OCI-LY1 (cell line): ENCODE measurements at regions not wholly inside any gene's neighbourhood (a gene's known extent, or its start where the extent isn't known, plus 50 kb on each side); places are given as distances from the start of the nearest gene placed in this dataset.

Source experiments
- H2AFZ ChIP-seq: fragments of 200-600 bp; sonication (generic), shearing (Covaris generic); 2 replicates; pipeline ENCODE4 v1.6.0; 2014; ENCODE audit warnings: antibody characterized with exemption, mild to moderate bottlenecking, low read length
- H3F3A ChIP-seq: fragments of 200-600 bp; sonication (generic), shearing (Covaris generic); 2 replicates; pipeline ENCODE4 v1.6.0; 2014; ENCODE audit warnings: mild to moderate bottlenecking, antibody characterized with exemption, low read length, moderate library complexity; ENCODE audit not compliant: insufficient read depth
- H3K27ac ChIP-seq: fragments of 200-600 bp; sonication (generic); 2 replicates; pipeline ENCODE4 v1.5.1; 2014; ENCODE audit warnings: low read length, mixed run types, mild to moderate bottlenecking, low read depth; ENCODE audit not compliant: poor library complexity, severe bottlenecking
- H3K27me3 ChIP-seq: fragments of 200-600 bp; sonication (generic); 2 replicates; pipeline ENCODE4 v1.6.0; 2014; ENCODE audit warnings: antibody characterized with exemption, mild to moderate bottlenecking, low read length, moderate library complexity; ENCODE audit not compliant: insufficient read depth
- H3K36me3 ChIP-seq: fragments of 200-600 bp; sonication (generic); 2 replicates; pipeline ENCODE4 v1.6.1; 2014; ENCODE audit warnings: mild to moderate bottlenecking, antibody characterized with exemption, low read length, moderate library complexity, mixed read lengths; ENCODE audit not compliant: insufficient read depth
- H3K4me1 ChIP-seq: fragments of 200-600 bp; sonication (generic); 2 replicates; pipeline ENCODE4 v1.5.1; 2014; ENCODE audit warnings: mild to moderate bottlenecking, low read length, moderate library complexity; ENCODE audit not compliant: insufficient read depth, severe bottlenecking
- H3K4me2 ChIP-seq: fragments of 200-600 bp; sonication (generic), shearing (Covaris generic); 2 replicates; pipeline ENCODE4 v1.6.1; 2014; ENCODE audit warnings: low read length
- H3K4me3 ChIP-seq: fragments of 200-600 bp; sonication (generic); 2 replicates; pipeline ENCODE4 v1.5.1; 2014; ENCODE audit warnings: low read length, low read depth, mild to moderate bottlenecking, mixed read lengths; ENCODE audit not compliant: poor library complexity, severe bottlenecking
- H3K79me2 ChIP-seq: fragments of 200-600 bp; shearing (Covaris generic); 2 replicates; pipeline ENCODE4 v1.6.1; 2016; ENCODE audit warnings: mixed run types, low read length, mixed read lengths; ENCODE audit not compliant: insufficient read depth
- H3K9ac ChIP-seq: fragments of 200-600 bp; sonication (generic), shearing (Covaris generic); 2 replicates; pipeline ENCODE4 v1.6.1; 2014; ENCODE audit warnings: mild to moderate bottlenecking, low read length, mixed read lengths
- H3K9me2 ChIP-seq: fragments of 200-600 bp; sonication (generic), shearing (Covaris generic); 2 replicates; pipeline ENCODE4 v1.6.1; 2014; ENCODE audit warnings: low read depth, mild to moderate bottlenecking, low read length, mixed read lengths
- H3K9me3 ChIP-seq: fragments of 200-600 bp; shearing (Covaris generic); 2 replicates; pipeline ENCODE4 v1.6.1; 2014; ENCODE audit warnings: low read length, mixed read lengths
- H4K20me1 ChIP-seq: fragments of 200-600 bp; sonication (generic), shearing (Covaris generic); 2 replicates; pipeline ENCODE4 v1.6.0; 2016; ENCODE audit warnings: mild to moderate bottlenecking, low read length; ENCODE audit not compliant: insufficient read depth
- CTCF ChIP-seq: fragments of 200-600 bp; sonication (generic), shearing (Covaris generic); IDR thresholded peaks from 2 replicates; pipeline ENCODE4 v1.5.1; 2017; ENCODE audit warnings: mild to moderate bottlenecking, antibody characterized with exemption, low read length, moderate library complexity, mixed read lengths
- EZH2 ChIP-seq: fragments of 200-600 bp; sonication (generic), shearing (Covaris generic); IDR thresholded peaks from 2 replicates; pipeline ENCODE4 v1.8.0; 2017; ENCODE audit warnings: borderline replicate concordance, mixed run types, mild to moderate bottlenecking, antibody characterized with exemption, low read length, moderate library complexity, mixed read lengths

DNA sequence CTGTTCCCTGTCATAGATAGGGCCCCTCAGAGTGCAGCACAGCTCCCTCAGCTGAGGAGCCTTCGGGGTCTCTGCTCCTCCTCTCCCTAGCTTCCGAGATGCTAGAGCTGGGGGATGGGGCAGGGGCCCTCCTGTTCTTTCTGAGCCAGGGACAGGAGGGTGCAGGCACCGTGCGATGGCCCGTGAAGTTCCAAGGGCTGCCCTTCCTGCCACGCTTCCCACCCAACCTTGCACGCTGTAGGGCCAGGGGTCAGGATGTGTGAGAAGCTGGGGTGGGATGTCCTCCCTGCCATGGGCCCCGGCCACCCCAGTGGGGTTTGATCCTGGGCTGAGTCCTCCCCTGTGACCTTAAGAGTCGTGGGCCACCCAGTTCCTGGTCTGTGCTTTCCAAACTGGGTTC, 240.7 kb upstream of the C1orf174 start:
- TF ChIP-seq EZH2 (no peak), CTCF (no peak)
- Histone ChIP-seq H3K27ac (no peak overlapping the region), H3K27me3 (0 out of 2 replicates have a peak, but pooled peaks cover 7% of the 10 kb centered on the region), H3K4me2 (no peak overlapping the region), H3K36me3 (no peaks in the 10 kb centered on the region), H3K4me3 (no peak overlapping the region), H3K79me2 (no peaks in the 10 kb centered on the region), H2AFZ (no peak overlapping the region), H3K4me1 (no peaks in the 10 kb centered on the region), H3K9me3 (peaks cover 2% of the 10 kb centered on the region; the same call in 1 of the 2 replicates), H4K20me1 (no peaks in the 10 kb centered on the region), H3K9ac (no peak overlapping the region), H3F3A (no peaks in the 10 kb centered on the region), H3K9me2 (no peaks in the 10 kb centered on the region)

DNA sequence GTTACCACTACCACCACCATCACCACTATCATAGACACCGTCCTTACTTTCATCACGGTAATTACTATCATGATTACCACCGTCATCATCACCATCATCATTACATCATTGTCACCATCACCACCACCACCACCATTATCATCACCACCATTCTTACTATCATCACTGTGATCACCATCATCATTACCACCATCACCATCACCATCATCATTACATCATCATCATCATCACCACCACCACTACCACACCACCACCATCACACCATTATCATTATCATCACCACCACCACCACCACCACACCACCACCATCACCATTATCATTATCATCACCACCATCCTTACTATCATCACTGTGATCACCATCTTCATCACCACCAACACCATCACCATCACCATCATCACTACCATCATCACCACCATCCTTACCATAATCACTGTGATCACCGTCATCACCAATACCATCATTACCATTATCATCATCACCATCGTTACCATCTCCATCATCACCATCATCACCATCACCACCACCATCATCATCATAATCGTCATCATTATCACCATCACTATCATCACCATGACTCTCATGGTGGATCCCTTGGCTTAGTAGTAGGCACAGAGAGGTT, 244.4 kb upstream of the C1orf174 start:
- TF ChIP-seq EZH2 (no peak), CTCF (no peak)
- Histone ChIP-seq H3K36me3 (no peaks in the 10 kb centered on the region), H3K4me1 (no peaks in the 10 kb centered on the region), H3K9me3 (no peaks in the 10 kb centered on the region), H3K27ac (no peak overlapping the region), H3K9ac (no peak overlapping the region), H3K4me3 (no peak overlapping the region), H3K9me2 (no peaks in the 10 kb centered on the region), H3K79me2 (no peaks in the 10 kb centered on the region), H3K27me3 (no peaks in the 10 kb centered on the region; the same call in 1 of the 2 replicates), H2AFZ (no peak overlapping the region), H3K4me2 (no peak overlapping the region), H4K20me1 (no peaks in the 10 kb centered on the region), H3F3A (no peaks in the 10 kb centered on the region)

DNA sequence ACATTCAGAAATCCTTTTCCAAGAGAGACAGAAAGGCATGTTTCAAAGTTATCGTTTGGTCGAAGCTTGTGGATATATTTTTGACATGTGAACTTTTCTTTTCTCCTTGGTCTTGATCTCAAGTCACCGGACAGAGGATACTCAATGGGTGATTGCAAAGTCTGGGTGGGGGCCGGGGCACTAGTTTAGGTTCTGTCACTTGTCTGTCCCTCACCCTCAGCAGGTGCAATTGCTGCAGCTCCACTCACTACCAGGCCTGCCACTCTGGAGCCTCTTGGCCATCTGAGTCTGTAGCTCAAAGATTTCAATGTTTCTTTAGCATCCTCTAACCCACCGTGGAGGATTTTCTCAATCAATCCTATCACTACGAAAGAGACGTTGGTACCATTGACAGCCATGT, 246.0 kb upstream of the C1orf174 start:
- H3K4me3 ChIP-seq = no peak overlapping the region
- H3K9me3 ChIP-seq = no peaks in the 10 kb centered on the region
- no peaks in the 10 kb centered on the region for H3K36me3 ChIP-seq

More for the DNA sequence above, 246.0 kb upstream of the C1orf174 start:
- no peaks in the 10 kb centered on the region for H3F3A ChIP-seq
- H3K27me3 ChIP-seq = peaks cover 5% of the 10 kb centered on the region
- H3K79me2 ChIP-seq = no peaks in the 10 kb centered on the region
- H3K9me2 ChIP-seq = no peaks in the 10 kb centered on the region
- H2AFZ ChIP-seq = no peak overlapping the region
- TF ChIP-seq EZH2 (no peak), CTCF (no peak)
- H3K9ac ChIP-seq = no peak overlapping the region
- no peaks in the 10 kb centered on the region for H3K4me1 ChIP-seq
- no peak overlapping the region for H3K4me2 ChIP-seq
- H3K27ac ChIP-seq = no peak overlapping the region
- H4K20me1 ChIP-seq = no peaks in the 10 kb centered on the region
